Suprapubic skin (tissue), 4 donors: ENCODE measurements at regions not wholly inside any gene's neighbourhood (a gene's known extent, or its start where the extent isn't known, plus 50 kb on each side); places are given as distances from the start of the nearest gene placed in this dataset.

Experiments
- DNase-seq, 2 donors: peaks; one replicate each; pipeline ENCODE4 v3.0.0-alpha.2; 2019; ENCODE audit warnings: low spot score in 2 of 2
- H3K27ac ChIP-seq: fragments of 200-600 bp; sonication (generic); one replicate; pipeline ENCODE4 v1.5.1; 2019
- H3K27me3 ChIP-seq: fragments of 200-600 bp; sonication (generic); one replicate; pipeline ENCODE4 v1.5.1; 2019
- H3K36me3 ChIP-seq: fragments of 200-600 bp; sonication (generic); one replicate; pipeline ENCODE4 v1.5.1; 2019
- H3K4me1 ChIP-seq: fragments of 200-600 bp; sonication (generic); one replicate; pipeline ENCODE4 v1.5.1; 2019
- H3K4me3 ChIP-seq: fragments of 200-600 bp; sonication (generic); one replicate; pipeline ENCODE4 v1.5.1; 2019; ENCODE audit warnings: mild to moderate bottlenecking
- H3K9me3 ChIP-seq: fragments of 200-600 bp; sonication (generic); one replicate; pipeline ENCODE4 v1.5.1; 2019
- CTCF ChIP-seq, 2 donors: fragments of 200-600 bp in 1 of 2; fragments of 450-650 bp in 1 of 2; sonication (generic) in 1 of 2; IDR thresholded peaks; one replicate each; pipeline ENCODE4 v1.5.1; 2016 to 2019; ENCODE audit warnings: antibody characterized with exemption in 2 of 2, mild to moderate bottlenecking in 1 of 2, moderate library complexity in 1 of 2
- EP300 ChIP-seq: sonication (generic); formaldehyde crosslinking; IDR thresholded peaks from one replicate; pipeline ENCODE4 v1.6.1; 2017; ENCODE audit warnings: antibody characterized with exemption
- POLR2A ChIP-seq, 2 donors: fragments of 450-650 bp; IDR thresholded peaks; one replicate each; pipeline ENCODE4 v1.6.1; 2017; ENCODE audit warnings: antibody characterized with exemption in 2 of 2, mild to moderate bottlenecking in 2 of 2, moderate library complexity in 2 of 2
- POLR2AphosphoS5 ChIP-seq, 3 donors: sonication (generic); formaldehyde crosslinking; IDR thresholded peaks; one replicate each; pipeline ENCODE4 v1.6.1; 2017; ENCODE audit warnings: antibody characterized with exemption in 3 of 3
- WGBS: methylation state at CpG from one replicate; pipeline ENCODE4 v1.1.5; 2018; 5-methylcytosine and 5-hydroxymethylcytosine counted together

- no peak overlapping the region for H3K4me3 ChIP-seq
- no peaks in the 10 kb centered on the region for H3K36me3 ChIP-seq
- H3K27ac ChIP-seq: no peak overlapping the region
- no peaks in the 10 kb centered on the region for H3K27me3 ChIP-seq
- TF ChIP-seq POLR2AphosphoS5 (IDR thresholded peaks at IDR 0.05) (no peak), EP300 (no peak), CTCF (IDR thresholded peaks at IDR 0.05) (no peak), POLR2A (IDR thresholded peaks at IDR 0.05) (no peak)
- 50% methylated on average over 2 of the region's 2 CpGs for WGBS
- no peaks in the 10 kb centered on the region for H3K9me3 ChIP-seq
- H3K4me1 ChIP-seq: no peaks in the 10 kb centered on the region
- no peak for DNase-seq
These were observed 137.1 kb downstream of the CYB561 start for GRCh38 chr17:63309021-63309420.

- Histone ChIP-seq H3K27me3 (no peaks in the 10 kb centered on the region), H3K4me3 (no peak overlapping the region), H3K27ac (no peak overlapping the region), H3K9me3 (no peaks in the 10 kb centered on the region), H3K4me1 (no peaks in the 10 kb centered on the region), H3K36me3 (peaks cover 9% of the 10 kb centered on the region)
- TF ChIP-seq CTCF (IDR thresholded peaks at IDR 0.05) (no peak), POLR2AphosphoS5 (IDR thresholded peaks at IDR 0.05) (no peak), POLR2A (IDR thresholded peaks at IDR 0.05) (no peak), EP300 (no peak)
- DNase-seq: no peak
These were observed 134.6 kb downstream of the CYB561 start for GRCh38 chr17:63311416-63311937.

DNA sequence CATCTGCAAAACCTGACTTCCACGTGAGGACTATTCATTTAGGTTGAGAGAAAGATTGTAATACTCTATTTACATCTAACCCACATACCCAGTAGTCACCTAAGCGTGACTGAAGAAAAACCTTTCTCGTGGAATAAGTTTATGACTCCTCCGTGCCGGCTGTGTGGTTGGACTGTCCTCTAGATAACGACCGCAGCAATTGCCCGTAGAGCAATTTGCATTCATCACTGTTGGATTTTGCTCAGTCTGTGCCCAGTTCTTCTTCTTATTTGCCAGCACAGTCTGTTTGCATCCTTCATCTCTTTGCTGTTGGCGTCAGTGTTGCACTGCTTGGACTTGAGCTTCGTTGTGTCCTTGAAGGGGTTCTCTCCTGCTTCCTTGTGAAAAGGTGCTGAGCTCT, 131.3 kb downstream of the CYB561 start:
- Histone ChIP-seq H3K27ac (no peak overlapping the region), H3K9me3 (no peaks in the 10 kb centered on the region), H3K4me1 (no peaks in the 10 kb centered on the region), H3K36me3 (peaks cover 21% of the 10 kb centered on the region), H3K27me3 (no peaks in the 10 kb centered on the region), H3K4me3 (no peak overlapping the region)
- 93% methylated on average over 10 of the region's 10 CpGs for WGBS
- TF ChIP-seq POLR2A (IDR thresholded peaks at IDR 0.05): no peak
- TF ChIP-seq CTCF (IDR thresholded peaks at IDR 0.05): no peak
- no peak for TF ChIP-seq POLR2AphosphoS5 (IDR thresholded peaks at IDR 0.05)
- no peak for TF ChIP-seq EP300
- DNase-seq: no peak

GRCh38 chr17:63316100-63316499, 130.0 kb downstream of the CYB561 start:
- WGBS: 79% methylated on average over 1 of the region's 1 CpG
- TF ChIP-seq POLR2A (IDR thresholded peaks at IDR 0.05) (no peak), POLR2AphosphoS5 (IDR thresholded peaks at IDR 0.05) (no peak), CTCF (IDR thresholded peaks at IDR 0.05) (no peak), EP300 (no peak)

DNA sequence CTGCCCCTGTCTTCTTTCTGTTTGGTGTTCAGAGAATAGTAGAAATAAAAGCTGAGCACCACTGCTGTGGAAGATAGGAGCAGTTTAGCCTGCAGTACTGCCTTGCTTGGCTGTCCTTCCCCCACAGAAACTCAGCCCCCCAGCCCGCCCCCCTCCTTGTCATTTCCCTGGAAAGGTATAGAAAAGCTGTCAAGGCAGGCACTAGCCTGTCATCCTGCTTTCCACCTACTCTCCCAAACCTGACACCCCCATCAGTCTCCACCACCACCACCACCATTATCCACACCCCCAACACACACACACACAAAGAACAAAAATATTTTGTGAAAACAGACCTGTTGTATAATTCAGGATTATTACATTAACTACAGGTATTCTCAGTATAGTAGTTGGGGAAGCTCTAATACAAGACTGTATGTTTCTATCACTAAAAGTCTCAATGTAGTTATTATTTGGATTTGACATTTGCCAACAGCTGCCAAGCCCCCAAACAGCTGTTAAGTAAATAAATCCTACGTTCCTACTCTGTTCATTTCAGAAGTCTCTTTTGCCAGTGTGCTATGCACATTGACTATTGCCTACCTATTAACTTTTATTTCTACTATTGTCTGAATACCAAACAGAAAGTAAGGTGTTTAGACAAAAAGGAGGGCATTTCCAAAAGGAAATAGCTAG, 128.8 kb downstream of the CYB561 start:
- WGBS: 87% methylated on average over 2 of the region's 2 CpGs
- H3K27me3 ChIP-seq: no peaks in the 10 kb centered on the region
- no peaks in the 10 kb centered on the region for H3K9me3 ChIP-seq
- no peak for DNase-seq
- H3K4me3 ChIP-seq: no peak overlapping the region
- TF ChIP-seq POLR2AphosphoS5 (IDR thresholded peaks at IDR 0.05) (no peak), POLR2A (IDR thresholded peaks at IDR 0.05) (no peak), CTCF (IDR thresholded peaks at IDR 0.05) (no peak), EP300 (no peak)
- H3K27ac ChIP-seq: no peak overlapping the region
- no peaks in the 10 kb centered on the region for H3K4me1 ChIP-seq
- peaks cover 33% of the 10 kb centered on the region for H3K36me3 ChIP-seq

More at GRCh38 chr17:63316100-63316499, 130.0 kb downstream of the CYB561 start:
- Histone ChIP-seq H3K36me3 (peaks cover 29% of the 10 kb centered on the region), H3K27ac (no peak overlapping the region), H3K4me3 (no peak overlapping the region), H3K4me1 (no peaks in the 10 kb centered on the region), H3K9me3 (no peaks in the 10 kb centered on the region), H3K27me3 (no peaks in the 10 kb centered on the region)
- DNase-seq: no peak
